GM18508 (cell line): ENCODE measurements at regions not wholly inside any gene's neighbourhood (a gene's known extent, or its start where the extent isn't known, plus 50 kb on each side); places are given as distances from the start of the nearest gene placed in this dataset.

Source experiments
- ATAC-seq: cut with Tn5 transposase; IDR thresholded peaks from one replicate; pipeline ENCODE4 v1.9.1; 2021; ENCODE audit warnings: moderate number of reproducible peaks; ENCODE audit not compliant: insufficient read depth, unreplicated experiment

DNA sequence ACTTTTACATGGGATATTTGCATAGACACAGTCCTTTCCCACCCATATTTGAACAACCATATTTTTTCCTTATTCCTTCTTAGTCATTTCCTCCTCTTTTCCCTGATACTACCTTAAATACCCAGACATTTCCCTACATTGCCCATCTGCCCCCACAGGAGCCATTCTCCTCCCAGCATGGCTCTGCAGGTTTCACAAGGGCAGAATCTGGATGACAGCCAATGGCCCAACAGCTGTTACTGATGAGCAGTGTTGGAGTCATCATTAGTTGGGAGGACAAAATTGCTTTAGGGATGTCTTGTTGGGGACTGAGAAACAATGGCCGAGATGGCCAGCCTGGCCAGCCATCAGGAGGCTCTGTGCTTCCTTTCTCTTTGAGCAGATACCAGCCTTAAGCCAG lies 209.5 kb downstream of the KLF5 start:
- no peak for ATAC-seq

DNA sequence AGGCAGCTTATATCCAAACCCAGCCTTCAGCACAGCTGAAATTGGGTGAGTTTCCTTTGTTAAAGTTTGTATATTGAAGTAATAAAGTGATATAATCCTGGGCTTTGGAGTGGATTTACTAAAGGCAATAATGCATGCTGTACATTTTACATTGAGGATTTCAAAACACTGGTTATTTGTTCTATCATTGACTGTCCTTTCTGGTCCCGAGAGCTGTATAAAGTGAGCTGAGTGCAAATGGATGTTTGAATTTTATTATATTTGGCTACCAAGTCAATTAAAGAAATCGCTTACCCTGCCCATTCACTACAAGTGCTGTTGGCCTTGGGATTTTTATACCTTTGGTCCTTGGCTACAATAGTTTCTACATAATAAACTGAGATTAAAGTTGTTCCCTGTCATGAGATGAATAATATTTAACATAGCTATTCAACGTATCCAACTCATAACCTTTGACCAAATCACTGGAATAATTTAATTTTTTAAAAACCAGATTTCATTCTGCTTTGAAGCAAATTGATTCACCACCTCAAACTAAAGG lies 207.9 kb downstream of the KLF5 start:
- ATAC-seq, result no peak

DNA sequence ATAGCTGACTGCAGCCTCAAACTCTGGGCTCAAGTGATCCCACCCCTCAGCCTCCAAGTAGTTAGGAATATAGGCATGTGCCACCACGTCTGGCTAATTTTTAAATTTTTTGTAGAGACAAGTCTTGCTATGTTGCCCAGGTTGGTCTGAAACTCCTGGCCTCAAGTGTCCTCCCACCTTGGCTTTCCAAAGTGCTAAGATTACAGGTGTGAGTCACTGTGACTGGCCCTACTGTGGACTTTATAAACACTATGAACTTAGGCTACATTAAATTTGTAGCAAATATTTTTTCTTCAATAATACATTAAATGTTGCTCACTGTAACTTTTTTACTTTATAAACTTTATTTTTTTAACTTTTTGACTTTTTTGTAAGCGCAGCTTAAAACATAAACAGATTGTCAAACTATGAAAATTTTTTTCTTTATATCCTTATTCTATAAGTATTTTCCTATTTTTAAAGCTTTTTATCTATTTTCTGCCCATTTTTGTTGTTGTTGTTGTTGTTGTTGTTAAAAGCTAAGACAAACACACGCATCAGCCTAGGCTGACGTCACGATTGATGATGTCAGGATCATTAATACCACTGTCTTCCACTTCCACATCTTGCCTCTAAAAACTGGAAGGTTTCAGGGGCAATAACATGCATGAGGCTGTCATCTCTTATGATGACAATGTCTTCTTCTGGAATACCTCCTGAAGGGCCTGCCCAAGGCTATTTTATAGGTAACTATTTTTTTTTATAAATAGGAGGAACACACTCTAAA lies 204.2 kb downstream of the KLF5 start:
- ATAC-seq, result no peak

DNA sequence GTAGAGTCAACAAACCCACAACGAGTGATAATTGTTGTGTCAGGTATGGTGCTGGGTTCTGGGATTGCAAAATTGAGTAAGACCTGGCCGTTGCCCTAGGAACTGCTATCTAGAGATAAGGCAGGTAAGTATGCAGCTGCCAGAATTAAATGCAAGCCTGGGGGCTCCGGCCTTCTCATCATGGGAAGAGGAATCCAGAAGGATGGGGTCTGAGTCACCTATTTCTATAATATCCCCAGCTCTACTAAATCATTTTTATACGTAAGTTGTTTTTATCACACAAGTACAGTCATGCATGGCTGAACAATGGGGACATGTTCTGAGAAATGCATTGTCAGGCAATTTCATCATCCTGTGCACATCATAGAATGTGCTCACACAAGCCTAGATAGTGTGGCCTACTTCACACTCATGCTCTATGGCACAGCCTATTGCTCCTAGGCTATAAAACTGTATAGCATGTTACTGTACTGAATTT lies 203.0 kb downstream of the KLF5 start:
- ATAC-seq, result no peak

DNA sequence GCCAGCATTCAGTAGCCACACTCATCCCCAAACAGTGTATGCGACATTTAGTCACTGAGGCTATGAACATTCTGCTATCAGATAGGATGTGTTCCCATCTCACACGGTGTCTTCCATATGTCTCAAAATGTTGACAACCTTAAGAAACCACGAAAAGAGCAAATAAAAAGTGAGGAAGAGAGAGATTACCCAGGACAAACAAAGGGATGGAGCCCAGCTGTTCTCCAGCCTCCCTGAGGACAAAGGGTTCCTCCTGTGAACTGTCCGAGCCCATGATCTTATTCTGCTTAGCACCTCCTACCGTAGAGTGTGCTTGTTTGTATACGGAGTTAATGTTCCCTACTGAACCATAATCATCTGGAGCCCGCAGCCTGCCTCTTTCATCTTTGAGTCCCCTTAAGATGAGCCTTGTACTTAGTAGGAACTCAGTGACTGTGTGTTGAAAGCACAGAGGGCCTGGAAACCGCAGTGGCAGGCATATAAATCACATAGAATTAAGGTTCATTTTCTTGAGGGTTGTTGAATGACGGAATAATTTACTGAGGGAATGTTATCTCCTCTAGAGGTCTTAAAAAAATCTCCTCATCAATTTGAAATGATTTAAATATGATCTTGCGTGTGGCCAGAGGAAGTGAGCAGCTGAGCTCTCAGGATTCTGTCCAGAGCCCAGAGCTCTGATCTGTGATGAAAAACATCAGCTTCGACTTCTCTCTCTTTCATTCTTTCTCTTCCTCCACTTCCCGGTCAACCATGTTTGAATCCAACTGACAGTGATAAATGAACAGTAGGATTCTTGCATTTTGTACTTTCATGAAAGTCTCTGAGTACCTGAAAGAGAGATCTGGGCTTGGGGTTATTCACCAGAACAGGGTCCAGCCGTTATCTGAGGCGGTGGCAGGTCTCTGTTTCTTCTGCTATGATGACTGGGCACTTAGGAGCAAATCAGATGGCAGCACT lies 200.5 kb downstream of the KLF5 start:
- no peak for ATAC-seq

DNA sequence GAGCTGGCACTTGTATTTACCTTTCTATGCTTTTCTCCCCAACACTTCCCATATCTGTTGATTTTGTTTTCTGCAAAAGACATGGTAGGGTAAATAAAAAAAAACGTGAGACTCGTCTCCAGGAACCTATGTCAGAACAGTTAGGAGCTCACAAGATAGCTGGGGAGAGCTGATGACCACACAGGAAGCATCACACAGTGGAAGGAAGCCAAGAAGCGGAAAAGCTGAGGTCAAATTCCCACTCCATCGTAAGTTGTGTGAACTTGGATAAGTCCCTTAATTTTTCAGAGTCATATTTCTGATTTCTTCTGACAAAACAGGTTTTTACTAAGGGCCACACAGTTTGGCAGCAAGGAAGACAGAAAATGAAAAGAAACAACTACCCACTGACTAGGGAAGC lies 199.6 kb downstream of the KLF5 start:
- ATAC-seq, result no peak

DNA sequence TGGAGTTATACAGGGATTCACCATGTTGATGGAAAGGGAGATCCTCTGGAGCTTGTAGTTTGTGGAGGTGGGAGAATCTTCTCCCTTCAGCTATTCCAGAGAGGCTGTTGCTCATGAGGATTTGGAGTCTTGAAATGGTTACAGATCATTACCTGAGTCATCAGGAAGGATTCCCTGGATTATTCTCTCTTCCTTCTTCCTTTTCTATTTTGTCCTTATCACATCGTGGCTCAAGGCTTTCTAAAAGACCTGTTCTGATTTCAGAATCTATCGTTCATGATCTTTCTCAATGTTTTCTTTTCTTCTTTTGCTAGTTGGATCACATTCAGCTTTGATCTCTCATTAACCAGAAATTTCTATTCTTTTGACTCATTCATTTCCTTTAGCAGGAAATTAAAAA lies 196.0 kb downstream of the KLF5 start:
- ATAC-seq, result no peak

DNA sequence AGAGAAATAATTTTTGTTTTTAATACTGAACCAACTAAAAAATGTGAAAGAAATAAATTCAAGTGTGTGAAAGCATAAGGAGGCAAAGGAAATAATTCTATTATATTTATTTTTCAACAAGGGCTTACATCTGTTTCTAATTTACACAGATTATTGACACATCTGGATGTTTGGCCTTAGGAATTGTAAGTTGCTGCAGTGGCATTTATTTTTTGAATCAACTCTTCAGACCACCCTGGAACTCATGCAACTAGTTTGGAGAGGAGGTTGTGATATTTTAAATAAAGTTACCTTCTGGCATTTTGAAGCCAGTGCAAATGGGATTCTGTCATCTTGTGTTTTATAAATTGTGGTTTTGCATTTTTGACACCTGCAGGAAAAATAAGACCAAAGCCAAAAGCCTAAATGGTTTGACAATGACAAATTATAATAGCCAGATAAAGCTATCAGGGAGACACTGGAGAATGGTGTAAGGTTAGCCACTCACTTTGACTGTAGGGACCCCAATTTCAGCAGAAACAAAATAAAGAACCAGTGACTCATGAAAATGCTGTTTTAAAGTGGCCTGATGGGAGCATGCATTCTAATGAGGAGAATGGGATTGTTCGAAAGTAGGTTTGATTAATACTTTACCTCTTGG lies 192.9 kb downstream of the KLF5 start:
- ATAC-seq, result no peak

DNA sequence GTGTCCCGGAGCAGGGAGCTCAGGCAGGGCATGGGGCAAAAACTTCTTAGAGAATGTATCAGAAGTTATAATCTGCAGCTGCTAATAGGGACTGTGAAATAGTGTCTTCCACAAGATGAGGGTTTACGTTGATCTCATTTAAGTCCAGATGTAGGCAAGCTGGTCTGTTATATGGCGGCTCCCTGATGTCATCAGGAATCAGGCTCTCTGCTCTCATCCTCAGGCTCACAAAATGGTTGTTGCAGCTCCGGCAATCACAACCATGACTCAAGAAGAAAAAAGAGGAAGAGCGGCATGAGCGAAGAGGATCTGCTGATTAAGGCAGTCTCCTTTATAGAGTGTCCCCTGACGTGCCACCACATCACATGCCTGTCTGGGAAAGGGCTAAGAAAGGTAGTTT lies 191.3 kb downstream of the KLF5 start:
- no peak for ATAC-seq

DNA sequence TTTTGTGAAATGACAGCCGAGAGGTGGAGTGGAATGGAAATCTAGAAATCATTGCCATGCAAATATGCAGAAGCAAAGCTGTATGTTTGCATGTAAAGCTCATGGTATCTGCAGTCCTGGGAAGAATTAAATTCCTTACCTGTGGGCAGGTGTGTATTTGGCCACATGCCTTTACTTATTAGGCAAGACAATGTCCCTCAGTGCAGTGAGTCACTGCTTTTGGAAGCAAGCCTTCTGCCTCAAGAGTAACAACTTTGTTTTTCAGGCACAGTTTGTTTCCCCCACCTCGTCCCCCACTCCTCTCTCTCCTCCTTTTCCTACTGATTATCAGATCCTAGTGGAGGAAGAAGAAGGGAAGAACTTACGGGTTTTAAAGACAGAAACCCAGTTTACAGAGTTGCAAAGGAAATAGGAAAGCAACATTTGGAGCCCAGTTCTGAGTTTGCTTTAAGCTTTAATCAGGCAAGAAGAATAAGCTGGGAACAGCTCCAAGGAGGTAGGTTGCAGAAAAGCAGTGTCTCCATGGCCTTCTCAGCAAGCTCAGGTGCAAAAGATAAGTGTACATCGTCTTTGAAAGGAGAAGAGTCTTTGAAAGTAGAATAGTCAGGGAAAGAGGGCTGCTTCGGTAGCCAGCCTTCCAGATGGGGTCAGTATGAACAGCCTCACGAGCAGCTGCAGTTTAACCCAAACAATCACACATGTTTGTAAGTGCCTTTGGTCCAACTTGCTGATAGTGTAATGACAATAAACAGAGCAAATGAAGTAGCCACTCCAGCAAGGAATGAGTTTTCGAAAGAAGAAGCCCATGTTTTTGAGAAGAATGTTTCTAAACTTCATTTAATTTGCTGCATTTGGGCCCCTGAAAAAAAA lies 190.1 kb downstream of the KLF5 start:
- ATAC-seq, result no peak

DNA sequence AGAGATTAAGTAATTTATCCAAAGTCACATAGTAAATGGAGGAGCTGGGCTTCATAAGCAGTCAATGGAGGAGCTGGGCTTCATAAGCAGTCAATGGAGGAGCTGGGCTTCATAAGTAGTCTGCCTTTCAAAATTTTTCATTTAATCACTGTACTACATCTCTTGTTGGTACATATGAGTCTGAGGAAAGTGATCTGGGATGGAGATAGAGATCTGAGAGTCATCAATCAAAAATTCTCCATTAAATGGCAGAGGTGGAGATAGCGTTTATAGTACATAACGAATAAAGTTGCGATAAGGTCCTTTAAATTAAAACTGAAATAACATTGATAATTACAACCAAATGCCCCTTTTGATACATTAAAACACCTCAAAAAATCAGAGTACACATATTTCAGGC lies 189.3 kb downstream of the KLF5 start:
- ATAC-seq, result no peak

DNA sequence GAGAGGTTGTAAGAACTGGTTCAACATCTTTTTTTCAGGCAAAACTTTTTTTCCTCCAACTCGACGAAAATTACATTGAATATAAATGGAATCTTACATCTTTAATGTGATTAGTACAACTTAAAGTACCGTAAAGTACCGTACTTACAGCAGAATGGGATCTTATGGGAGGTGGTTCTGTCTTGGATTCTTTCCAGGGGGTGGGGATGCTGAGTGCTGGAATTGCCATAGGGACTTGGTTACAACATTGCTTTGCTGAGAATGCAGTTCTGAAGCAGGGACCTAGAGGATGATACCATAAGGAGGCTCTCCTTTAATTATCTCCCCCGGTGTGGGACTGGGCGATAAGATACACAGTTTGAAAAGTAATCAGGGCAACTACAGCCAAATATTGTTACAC lies 186.4 kb downstream of the KLF5 start:
- no peak for ATAC-seq

DNA sequence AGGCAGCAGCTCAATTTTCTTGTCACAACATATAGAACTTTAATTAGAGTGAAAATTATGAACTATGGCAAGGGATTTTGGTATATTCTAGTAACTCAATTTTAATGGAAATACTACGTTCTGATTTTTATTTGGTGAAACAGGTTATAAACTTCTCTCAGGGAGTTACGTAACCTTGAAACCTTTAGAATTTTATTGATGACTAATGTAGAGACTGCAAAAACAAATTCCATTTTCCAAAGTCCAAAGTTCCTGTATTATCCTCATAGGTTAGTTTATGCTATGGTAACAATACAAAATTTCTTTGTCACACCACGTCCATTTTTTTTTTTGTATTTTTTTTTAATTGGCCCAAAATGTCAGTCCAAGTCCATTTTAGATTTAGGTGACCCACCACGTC lies 185.7 kb downstream of the KLF5 start:
- no peak for ATAC-seq

DNA sequence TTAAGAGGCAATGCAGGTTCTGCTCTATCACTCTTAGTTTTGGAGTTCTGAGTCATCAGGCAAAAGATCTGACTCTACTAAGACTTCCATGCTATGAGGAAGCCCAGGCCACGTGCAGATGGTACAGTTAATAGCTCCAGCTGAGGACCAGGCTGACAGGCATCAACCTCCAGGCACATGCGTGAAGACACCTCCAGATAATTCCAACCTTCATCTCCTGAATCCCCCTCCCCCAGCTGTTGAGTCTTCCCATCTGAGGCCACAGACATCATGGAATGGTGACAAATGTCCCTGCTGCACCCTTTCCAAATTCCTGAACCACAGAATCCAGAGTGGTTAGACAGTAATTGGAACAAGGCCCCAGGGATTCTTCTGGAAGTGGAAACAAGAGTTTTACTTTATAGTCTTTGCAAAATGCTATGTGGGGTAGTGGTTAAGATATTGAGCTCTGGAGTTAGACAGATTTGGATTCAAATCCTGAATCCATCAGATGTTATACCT lies 183.8 kb downstream of the KLF5 start:
- ATAC-seq, result no peak

DNA sequence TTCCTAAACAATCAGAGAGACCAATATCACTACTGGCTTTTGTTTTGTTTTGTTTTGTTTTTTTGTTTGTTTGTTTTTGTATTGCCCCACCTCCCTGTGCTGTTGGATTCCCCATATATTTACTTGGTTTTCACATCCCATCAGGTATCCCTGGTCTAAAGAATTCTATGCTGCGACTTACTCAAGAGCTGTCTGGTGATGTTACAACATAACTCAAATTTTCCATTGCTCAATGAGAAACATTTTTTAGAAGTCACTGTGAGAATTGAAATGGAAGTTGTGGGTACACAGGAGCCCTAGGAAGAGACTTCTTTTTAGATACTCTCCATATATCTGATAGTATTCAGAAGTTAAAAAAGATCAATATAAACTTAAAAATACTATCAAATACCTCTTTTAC lies 181.4 kb downstream of the KLF5 start:
- no peak for ATAC-seq

DNA sequence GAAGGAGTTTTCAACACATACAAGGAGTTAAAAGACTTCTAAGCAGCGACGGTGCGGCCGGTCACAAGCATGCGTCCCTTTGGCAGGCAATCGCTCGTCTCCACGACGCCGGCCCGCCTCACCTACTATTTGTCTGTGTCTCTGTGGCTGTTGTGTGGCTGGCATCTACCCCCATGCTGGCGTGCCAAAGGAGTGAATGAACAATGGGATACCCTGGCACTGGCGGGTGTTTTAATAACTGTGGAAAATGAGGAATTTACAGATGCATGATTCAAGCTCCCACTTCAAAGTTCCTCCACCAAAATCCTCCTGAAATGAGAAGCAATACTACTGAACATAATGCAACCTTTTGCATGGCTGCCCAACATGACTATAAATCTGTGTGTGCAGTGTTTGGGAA lies 176.6 kb downstream of the KLF5 start:
- ATAC-seq, result no peak

DNA sequence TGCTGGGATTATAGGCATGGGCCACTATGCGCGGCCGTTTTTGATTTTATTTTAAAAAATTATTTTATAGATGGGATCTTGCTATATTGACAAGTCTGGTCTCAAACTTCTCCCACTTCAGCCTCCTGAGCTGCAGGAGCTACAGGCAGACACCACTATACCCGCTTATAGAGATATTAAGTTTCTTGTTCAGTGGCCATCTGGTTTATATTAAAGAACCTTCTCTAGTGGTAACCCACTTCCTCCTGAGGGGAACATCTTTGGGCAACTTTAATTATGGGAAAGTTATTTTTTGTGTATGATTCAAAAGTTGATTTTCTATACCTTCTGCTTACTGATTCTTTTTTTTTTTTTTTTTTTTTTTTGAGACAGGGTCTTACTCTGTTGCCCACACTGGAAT lies 172.7 kb downstream of the KLF5 start:
- ATAC-seq, result no peak

DNA sequence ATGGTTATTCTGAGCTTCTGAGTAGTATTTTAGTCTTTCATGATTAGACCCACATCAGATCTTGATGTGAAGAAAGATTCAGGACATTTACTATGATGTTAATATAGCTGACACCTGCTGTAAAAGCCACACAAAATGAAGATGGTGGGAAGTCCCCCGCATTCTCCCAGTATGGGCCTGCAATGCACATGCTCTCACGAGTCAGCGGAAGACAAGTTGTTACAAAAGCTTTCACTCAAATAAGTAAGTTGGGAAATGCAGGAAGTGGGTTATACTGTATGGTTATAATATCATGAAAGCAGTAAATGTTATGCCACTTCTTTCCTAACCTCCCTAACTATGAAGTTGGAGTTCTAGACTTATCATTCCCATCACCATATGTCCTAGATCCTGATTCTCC lies 171.9 kb downstream of the KLF5 start:
- no peak for ATAC-seq

DNA sequence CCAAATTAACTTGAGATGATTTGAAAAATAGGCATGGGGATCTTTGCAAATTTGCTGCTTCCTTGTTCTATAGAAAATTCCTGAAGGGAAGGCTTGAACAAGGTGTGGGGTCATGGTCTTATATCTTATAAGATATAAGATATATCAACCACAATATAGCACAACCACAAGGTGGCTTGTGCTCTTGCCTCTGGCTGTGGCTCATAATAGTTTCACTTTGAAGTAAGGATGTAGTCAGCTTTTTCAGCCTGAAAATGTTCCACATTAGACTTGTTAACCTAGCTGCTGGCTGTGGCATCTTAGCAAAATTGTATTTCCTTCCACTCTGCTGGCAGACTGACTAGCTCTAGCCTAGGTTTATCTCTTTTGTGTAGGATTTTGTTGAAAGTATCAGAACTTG lies 169.7 kb downstream of the KLF5 start:
- ATAC-seq, result no peak

DNA sequence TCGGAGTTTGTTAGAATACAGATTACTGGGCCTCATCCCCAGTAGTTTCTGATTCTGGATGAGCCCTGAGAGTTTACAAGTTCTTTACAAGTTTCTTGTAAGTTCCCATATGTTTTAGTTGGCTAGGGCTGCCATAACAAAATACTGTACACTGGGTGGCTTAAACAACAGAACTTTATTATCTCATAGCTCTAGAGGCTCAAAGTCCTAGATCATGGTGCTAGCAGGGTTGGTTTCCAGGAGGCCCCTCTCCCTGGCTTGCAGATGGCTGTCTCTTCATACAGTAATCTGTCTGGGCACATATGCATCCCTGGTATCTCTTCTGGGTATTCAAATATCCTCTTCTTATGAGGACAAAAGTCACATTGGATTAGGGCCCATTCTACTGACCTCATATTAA lies 167.2 kb downstream of the KLF5 start:
- no peak for ATAC-seq
